GM20000 (cell line): ENCODE measurements at regions not wholly inside any gene's neighbourhood (a gene's known extent, or its start where the extent isn't known, plus 50 kb on each side); places are given as distances from the start of the nearest gene placed in this dataset.

ENCODE experiments used
- DNase-seq: peaks from one replicate; pipeline ENCODE4 v3.0.0; 2012; ENCODE audit warnings: low spot score
- CTCF ChIP-seq: IDR thresholded peaks from 2 replicates; pipeline ENCODE4 v1.5.1; 2012; ENCODE audit warnings: mild to moderate bottlenecking, control low read depth; ENCODE audit errors: extremely low read depth, missing control alignments

GRCh38 chr12:67534046-67534445, 114.5 kb upstream of the DYRK2 start:
- no peak for DNase-seq
- no peak for TF ChIP-seq CTCF

GRCh38 chr12:67534681-67535080, 113.9 kb upstream of the DYRK2 start:
- DNase-seq, result no peak

GRCh38 chr12:67535176-67535575, 113.4 kb upstream of the DYRK2 start:
- TF ChIP-seq CTCF, result no peak
- no peak for DNase-seq

More at GRCh38 chr12:67534681-67535080, 113.9 kb upstream of the DYRK2 start:
- TF ChIP-seq CTCF, result no peak

- DNase-seq, result no peak
- no peak for TF ChIP-seq CTCF
These were observed 112.6 kb upstream of the DYRK2 start for GRCh38 chr12:67535971-67536370.

- no peak for TF ChIP-seq CTCF
- DNase-seq, result no peak
These were observed 109.2 kb upstream of the DYRK2 start for GRCh38 chr12:67539329-67539728.

- DNase-seq, result no peak
- TF ChIP-seq CTCF, result no peak
These were observed 108.6 kb upstream of the DYRK2 start for GRCh38 chr12:67539946-67540345.

GRCh38 chr12:67540920-67541624, 107.5 kb upstream of the DYRK2 start:
- no peak for DNase-seq

More at GRCh38 chr12:67540920-67541624, 107.5 kb upstream of the DYRK2 start:
- TF ChIP-seq CTCF, result no peak
